ENCODE measurements at regions not wholly inside any gene's neighbourhood (a gene's known extent, or its start where the extent isn't known, plus 50 kb on each side); places are given as distances from the start of the nearest gene placed in this dataset.

GRCh38 chr11:110791621-110792020, 79.4 kb upstream of the ARHGAP20 start:
- Histone ChIP-seq H3K4me3 (no peak overlapping the region), H3K4me1 (no peaks in the 10 kb centered on the region), H3K36me3 (no peaks in the 10 kb centered on the region), H3K27me3 (replicated peaks in 1 of 7) (no peaks in the 10 kb centered on the region), H3K9me3 (no peaks in the 10 kb centered on the region), H3K27ac (no peak overlapping the region)
- WGBS, 5 donors = 70 to 80% (median 78%) methylated on average over 1 of the region's 1 CpG
- no peak for DNase-seq
- TF ChIP-seq, protein P1, sequence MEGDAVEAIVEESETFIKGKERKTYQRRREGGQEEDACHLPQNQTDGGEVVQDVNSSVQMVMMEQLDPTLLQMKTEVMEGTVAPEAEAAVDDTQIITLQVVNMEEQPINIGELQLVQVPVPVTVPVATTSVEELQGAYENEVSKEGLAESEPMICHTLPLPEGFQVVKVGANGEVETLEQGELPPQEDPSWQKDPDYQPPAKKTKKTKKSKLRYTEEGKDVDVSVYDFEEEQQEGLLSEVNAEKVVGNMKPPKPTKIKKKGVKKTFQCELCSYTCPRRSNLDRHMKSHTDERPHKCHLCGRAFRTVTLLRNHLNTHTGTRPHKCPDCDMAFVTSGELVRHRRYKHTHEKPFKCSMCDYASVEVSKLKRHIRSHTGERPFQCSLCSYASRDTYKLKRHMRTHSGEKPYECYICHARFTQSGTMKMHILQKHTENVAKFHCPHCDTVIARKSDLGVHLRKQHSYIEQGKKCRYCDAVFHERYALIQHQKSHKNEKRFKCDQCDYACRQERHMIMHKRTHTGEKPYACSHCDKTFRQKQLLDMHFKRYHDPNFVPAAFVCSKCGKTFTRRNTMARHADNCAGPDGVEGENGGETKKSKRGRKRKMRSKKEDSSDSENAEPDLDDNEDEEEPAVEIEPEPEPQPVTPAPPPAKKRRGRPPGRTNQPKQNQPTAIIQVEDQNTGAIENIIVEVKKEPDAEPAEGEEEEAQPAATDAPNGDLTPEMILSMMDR (IDR thresholded peaks at IDR 0.05 in 8 of 11, conservative IDR thresholded peaks at IDR 0.05 in 3 of 11) = no peak
- TF ChIP-seq POLR2A (IDR thresholded peaks at IDR 0.05) (no peak), POLR2AphosphoS5 (IDR thresholded peaks at IDR 0.05) (no peak)
- intact Hi-C loops (cut with DNase I; ENCODE audit: low total_unique reads) = no loop called here

- TF ChIP-seq, protein P1 (IDR thresholded peaks at IDR 0.05 in 8 of 11, conservative IDR thresholded peaks at IDR 0.05 in 3 of 11) = no peak
- no peak for TF ChIP-seq POLR2AphosphoS5 (IDR thresholded peaks at IDR 0.05)
- no peak for TF ChIP-seq POLR2A (IDR thresholded peaks at IDR 0.05)
- Histone ChIP-seq H3K27ac (no peak overlapping the region), H3K9me3 (peaks cover 0 to 15% (median 0%) of the 10 kb centered on the region in 8 donors), H3K27me3 (replicated peaks in 1 of 7) (no peaks in the 10 kb centered on the region), H3K36me3 (no peaks in the 10 kb centered on the region), H3K4me1 (no peaks in the 10 kb centered on the region), H3K4me3 (no peak overlapping the region)
- intact Hi-C loops (cut with DNase I; ENCODE audit: low total_unique reads) = no loop called here
- no peak for DNase-seq
- 69 to 85% (median 75%) methylated on average over 2 of the region's 2 CpGs for WGBS, 5 donors
Measured at GRCh38 chr11:110787680-110788079, 75.4 kb upstream of the ARHGAP20 start.

GRCh38 chr11:110786226-110786902, 74.1 kb upstream of the ARHGAP20 start:
- intact Hi-C loops (cut with DNase I; ENCODE audit: low total_unique reads) = no loop called here
- H3K27ac ChIP-seq = no peak overlapping the region
- peaks cover 0 to 15% (median 0%) of the 10 kb centered on the region in 8 donors for H3K9me3 ChIP-seq
- no peak overlapping the region for H3K4me3 ChIP-seq
- no peaks in the 10 kb centered on the region for H3K4me1 ChIP-seq
- no peak for DNase-seq
- no peaks in the 10 kb centered on the region for H3K27me3 ChIP-seq (replicated peaks in 1 of 7)
- TF ChIP-seq, protein P1 (IDR thresholded peaks at IDR 0.05 in 8 of 11, conservative IDR thresholded peaks at IDR 0.05 in 3 of 11) = no peak
- TF ChIP-seq POLR2A (IDR thresholded peaks at IDR 0.05) (no peak), POLR2AphosphoS5 (IDR thresholded peaks at IDR 0.05) (no peak)
- H3K36me3 ChIP-seq = no peaks in the 10 kb centered on the region
- 77 to 97% (median 94%) methylated on average over 1 of the region's 1 CpG for WGBS, 5 donors

DNA sequence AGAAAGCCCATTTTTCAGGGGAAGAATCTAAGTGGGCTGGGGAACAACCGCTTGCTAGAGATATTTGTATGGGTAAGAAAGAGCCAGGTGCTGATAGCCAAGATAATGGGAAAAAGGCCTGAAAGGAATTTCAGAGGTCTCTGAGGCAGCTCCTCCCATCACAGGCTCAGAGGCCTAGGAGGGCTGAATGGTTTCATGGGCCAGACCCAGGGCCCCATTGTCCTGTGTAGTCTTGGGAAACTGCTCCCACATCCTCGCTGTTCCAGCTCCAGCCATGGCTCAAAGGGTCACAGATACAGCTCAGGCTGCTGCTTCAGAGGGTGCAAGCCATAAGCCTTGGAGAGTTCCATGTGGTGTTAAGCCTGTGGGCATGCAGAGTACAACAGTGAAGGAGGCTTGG, 73.2 kb upstream of the ARHGAP20 start:
- Histone ChIP-seq H3K4me1 (no peaks in the 10 kb centered on the region), H3K27ac (no peak overlapping the region), H3K4me3 (no peak overlapping the region), H3K36me3 (no peaks in the 10 kb centered on the region), H3K27me3 (replicated peaks in 1 of 7) (no peaks in the 10 kb centered on the region), H3K9me3 (peaks cover 0 to 15% (median 0%) of the 10 kb centered on the region in 8 donors)
- TF ChIP-seq POLR2AphosphoS5 (IDR thresholded peaks at IDR 0.05) (no peak), POLR2A (IDR thresholded peaks at IDR 0.05) (no peak)
- TF ChIP-seq, protein P1 (IDR thresholded peaks at IDR 0.05 in 8 of 11, conservative IDR thresholded peaks at IDR 0.05 in 3 of 11) = no peak
- intact Hi-C loops (cut with DNase I; ENCODE audit: low total_unique reads) = no loop called here
- no peak for DNase-seq
- WGBS, 5 donors = 76 to 97% (median 87%) methylated on average over 2 of the region's 2 CpGs

All from spleen (tissue), 11 donors.